HG02798 (cell line): ENCODE measurements at regions not wholly inside any gene's neighbourhood (a gene's known extent, or its start where the extent isn't known, plus 50 kb on each side); places are given as distances from the start of the nearest gene placed in this dataset.

ENCODE experiments used
- ATAC-seq: cut with Tn5 transposase; IDR thresholded peaks from one replicate; pipeline ENCODE4 v1.9.1; 2021; ENCODE audit warnings: mild to moderate bottlenecking; ENCODE audit not compliant: unreplicated experiment, poor library complexity

GRCh38 chr1:219778110-219778509 is 150.2 kb downstream of the SLC30A10 start:
- ATAC-seq, result no peak

DNA sequence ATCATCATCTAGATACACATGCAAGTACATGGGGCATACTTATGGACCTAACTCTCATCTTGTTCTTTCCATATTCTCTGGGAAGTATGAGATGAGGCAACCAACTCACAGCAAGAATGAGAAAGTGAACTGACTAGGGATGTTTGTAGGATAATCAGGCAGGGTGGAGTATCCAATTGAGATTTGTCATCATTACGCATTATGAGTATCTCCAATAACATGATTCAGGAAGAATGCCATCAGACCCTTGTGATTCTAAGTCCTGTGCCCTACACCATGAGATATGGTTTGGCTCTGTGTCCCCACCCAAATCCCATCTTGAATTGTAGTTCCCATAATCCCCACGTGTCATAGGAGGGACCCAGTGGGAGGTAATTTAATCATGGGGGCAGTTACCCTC is 154.0 kb downstream of the SLC30A10 start:
- no peak for ATAC-seq

DNA sequence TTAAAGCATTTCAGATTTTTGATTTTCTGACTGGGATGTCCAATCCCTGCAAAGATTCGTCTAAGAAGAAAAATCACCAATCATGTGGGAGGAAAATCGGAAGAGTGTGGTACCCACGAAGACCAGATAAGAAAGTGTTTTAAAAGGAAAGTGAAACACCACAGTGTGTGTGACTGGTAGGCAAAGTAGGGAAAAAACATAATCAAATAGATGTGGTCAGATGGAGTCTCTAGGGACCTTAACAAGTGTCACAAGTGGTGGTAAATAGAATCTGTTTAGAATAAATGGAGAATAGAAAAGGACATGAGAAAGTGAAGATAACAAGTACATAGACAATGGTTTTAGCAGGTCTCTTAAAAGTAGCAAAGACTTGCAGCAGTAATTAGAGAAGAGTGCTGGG is 154.6 kb downstream of the SLC30A10 start:
- peak; percentile 98 for ATAC-seq

- ATAC-seq, result no peak
Measured at GRCh38 chr1:219773110-219773509, 155.2 kb downstream of the SLC30A10 start.

- ATAC-seq, result no peak
Measured at GRCh38 chr1:219772265-219773036, 155.9 kb downstream of the SLC30A10 start.

DNA sequence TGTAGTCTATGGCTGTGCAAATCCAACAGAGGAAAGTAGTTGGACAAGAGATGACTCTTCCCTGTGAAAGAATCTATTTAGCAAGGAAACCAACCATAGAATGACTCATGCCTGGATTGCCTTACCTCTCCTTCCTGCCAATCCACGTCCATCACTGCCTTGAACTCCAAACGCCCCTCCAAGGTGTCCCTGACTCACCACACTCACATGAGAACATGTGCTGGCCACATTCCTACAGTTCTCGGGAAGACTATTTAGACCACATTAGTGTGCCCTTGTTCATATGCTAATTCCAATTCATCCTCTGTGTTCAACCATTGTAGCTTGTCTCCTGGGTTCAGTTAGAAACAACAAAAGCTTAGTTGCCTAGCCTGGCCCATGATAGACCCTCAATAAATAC is 157.3 kb downstream of the SLC30A10 start:
- ATAC-seq, result no peak

DNA sequence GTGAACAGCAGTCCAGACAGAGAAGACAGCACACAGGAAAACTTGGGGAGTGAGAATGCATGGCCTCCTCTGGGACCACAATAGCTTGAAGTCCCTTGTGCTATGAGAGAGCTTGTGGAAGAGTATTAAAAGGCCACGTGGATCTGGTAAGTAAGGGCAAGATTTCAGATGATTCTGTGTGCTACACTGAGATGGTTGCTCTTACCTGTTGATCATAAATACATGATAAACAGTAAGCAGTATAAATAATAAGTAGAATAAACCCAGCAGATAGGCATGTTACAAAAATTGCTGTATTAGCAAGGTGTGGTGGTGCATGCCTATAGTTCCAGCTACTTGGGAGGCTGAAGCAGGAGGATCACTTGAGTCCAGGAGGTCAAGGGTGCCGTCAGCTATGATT is 150.4 kb upstream of the ZC3H11B start:
- no peak for ATAC-seq

- no peak for ATAC-seq
Measured at GRCh38 chr1:219761208-219761860, 148.4 kb upstream of the ZC3H11B start.

DNA sequence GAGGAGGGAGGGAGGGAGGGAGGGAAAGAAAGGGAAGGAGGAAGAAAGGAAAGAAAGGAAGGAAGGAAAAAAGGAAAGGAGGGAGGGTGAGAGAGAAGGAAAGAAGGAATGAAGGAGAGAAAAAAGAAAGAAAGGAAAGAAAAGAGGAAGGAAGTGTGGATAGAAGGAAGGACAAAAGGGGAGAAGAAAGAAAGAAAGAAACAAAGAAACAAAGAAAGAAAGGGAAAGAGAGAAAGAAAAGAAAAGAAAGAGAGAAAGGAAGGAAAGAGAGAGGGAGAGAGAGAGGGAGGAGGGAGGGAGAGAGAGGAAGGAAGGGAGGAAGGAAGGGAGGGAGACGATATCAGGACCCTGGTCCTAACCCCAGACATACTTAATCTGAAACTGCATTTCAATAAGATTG is 146.2 kb upstream of the ZC3H11B start:
- no peak for ATAC-seq

DNA sequence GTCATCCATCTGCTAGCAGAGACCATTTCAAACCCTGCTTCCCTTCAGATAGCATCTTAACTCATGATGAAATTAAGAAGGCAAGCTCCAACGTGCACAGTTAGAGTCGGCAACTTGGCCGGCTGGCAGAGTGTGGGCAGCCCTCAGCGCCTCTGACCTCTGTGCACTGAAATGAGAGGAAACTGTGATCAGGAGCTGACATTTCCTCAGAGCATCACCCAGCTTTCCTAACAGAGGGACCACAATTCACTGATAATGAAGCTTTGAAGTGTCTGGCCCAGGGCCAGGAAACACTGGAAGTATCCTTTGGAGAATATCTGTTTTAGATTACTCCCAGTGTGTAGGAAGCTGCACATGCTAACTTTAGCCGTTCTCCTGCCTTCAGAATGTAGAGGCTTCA is 145.0 kb upstream of the ZC3H11B start:
- no peak for ATAC-seq

- no peak for ATAC-seq
Measured at GRCh38 chr1:219755234-219755633, 142.3 kb upstream of the ZC3H11B start.

DNA sequence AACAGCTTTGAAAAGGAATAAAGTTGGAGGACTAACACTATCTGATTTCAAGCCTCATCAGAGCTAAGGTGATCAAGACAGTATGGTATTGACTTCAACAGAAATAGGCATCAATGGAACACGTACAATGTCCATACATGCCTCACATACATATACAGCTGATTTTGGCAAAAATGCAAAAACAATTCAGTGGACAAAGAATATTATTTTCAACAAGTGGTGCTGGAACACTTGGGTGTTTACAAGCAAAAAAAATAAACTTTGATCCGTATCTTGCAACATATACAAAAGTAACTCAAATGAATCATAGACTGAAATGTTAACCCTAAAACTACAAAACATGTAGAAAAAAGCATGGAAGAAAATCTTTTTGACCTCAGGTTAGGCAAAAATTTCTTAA is 141.9 kb upstream of the ZC3H11B start:
- ATAC-seq, result no peak

DNA sequence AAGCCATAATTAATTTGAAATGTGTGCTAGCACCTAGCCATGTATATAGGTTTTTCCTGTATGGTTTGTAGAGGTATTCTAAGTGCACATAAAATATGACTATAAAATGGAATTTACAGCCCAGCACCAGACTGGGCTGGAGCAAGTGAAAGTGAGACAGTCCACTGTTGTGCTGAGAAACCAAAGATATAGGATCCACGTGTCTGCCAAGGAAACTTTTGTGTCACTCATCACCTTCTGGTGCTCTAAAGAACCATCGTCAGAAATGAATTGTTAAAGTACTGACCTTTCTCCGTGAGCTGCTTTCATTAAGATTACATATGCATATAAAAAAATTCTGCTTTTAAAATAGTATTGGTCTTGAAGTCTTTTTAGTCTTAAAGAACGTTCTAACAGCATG is 141.0 kb upstream of the ZC3H11B start:
- no peak for ATAC-seq

- no peak for ATAC-seq
Measured at GRCh38 chr1:219752645-219753044, 139.7 kb upstream of the ZC3H11B start.

- no peak for ATAC-seq
Measured at GRCh38 chr1:219751870-219752507, 139.1 kb upstream of the ZC3H11B start.

DNA sequence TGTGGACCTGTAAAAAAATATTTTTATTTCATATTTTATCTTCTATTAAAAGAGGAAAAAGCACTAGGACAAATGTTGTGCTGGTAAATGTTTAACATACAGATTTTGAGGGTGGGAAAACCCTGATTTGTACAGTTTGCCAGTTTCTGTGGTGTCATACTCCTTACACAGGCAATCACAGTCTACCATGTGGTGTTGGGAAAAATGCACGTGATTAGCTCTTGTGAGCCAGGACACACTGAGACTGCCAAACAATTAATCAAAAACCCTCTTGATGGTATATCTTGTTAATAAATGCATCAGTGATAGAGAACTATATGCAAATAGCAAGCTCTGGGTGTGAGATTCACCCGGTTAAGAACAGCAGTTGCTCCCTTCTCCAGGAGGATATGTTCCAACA is 136.5 kb upstream of the ZC3H11B start:
- ATAC-seq, result no peak

- no peak for ATAC-seq
Measured at GRCh38 chr1:219746141-219746540, 133.2 kb upstream of the ZC3H11B start.

GRCh38 chr1:219744652-219745469 is 132.0 kb upstream of the ZC3H11B start:
- no peak for ATAC-seq

DNA sequence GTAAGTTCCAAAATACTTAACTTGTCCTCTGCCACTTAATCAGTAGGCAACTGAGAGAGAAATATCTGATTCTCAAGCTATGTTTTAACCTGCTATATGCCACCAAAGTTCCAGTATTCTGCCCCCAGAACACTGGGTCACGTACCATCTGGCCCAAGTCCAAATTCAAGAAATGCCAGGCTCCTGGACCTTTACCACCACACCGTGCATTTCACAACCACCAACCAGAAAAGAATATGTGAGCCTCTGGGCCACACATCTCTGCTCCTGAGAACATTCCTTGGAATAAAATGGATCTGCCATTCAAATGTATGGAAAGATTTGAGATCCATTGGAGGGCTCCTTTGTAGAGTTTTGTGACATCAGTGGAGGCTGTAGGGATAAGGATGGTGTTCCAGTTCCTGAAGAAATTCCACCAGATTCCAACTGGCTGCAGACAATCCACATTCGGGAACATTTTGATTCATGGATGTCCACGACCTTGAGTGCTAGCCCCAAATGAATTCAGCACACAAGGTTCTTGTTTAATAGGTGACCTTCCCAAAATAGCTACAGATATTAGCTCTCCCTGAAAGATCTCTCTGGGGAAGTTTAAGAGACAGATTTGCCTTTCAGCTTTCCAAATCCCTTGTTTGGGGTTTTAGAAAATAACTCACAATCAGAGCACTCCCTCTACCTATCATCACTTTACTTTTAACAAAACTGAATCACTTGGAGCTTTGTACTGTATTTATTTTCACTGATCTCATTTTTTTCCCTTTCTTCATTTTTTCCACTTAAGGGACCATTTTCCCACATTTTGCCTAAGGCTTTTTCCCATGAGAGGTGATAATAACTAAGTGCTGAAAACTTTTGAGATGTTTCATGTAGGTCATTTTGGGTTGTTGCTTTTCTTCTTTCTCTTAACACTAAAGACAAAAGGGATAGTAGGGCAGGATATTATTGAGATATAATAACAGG is 128.4 kb upstream of the ZC3H11B start:
- no peak for ATAC-seq
